ENCODE measurements at regions not wholly inside any gene's neighbourhood (a gene's known extent, or its start where the extent isn't known, plus 50 kb on each side); places are given as distances from the start of the nearest gene placed in this dataset.
"Not testable (repeated sequence)": the region's sequence is repeated elsewhere in the genome, so short reads cannot be mapped to it uniquely, and the experiment has no call there.

DNA sequence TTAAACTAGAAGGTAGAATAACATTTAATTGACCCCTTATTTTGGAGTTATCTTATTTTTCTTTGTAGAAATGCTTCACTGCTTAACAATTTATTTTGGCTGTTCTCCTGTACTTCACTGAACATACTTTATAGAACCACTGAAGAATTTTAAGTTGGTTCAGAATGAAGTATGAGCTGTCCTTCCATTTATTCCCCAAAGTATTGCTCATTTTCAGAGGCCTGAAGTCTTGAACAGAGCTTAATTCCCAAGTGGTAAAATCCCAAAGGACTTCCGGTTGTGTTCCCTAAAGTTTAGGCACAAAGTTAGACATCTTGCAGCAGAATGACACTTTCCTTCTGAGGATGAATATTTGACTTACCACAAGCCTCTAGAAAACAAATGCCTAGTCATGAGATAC is 233.3 kb downstream of the TINAG start (continued):
- TF ChIP-seq, protein P1, sequence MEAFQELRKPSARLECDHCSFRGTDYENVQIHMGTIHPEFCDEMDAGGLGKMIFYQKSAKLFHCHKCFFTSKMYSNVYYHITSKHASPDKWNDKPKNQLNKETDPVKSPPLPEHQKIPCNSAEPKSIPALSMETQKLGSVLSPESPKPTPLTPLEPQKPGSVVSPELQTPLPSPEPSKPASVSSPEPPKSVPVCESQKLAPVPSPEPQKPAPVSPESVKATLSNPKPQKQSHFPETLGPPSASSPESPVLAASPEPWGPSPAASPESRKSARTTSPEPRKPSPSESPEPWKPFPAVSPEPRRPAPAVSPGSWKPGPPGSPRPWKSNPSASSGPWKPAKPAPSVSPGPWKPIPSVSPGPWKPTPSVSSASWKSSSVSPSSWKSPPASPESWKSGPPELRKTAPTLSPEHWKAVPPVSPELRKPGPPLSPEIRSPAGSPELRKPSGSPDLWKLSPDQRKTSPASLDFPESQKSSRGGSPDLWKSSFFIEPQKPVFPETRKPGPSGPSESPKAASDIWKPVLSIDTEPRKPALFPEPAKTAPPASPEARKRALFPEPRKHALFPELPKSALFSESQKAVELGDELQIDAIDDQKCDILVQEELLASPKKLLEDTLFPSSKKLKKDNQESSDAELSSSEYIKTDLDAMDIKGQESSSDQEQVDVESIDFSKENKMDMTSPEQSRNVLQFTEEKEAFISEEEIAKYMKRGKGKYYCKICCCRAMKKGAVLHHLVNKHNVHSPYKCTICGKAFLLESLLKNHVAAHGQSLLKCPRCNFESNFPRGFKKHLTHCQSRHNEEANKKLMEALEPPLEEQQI (IDR thresholded peaks at IDR 0.05) = no peak
- TF ChIP-seq ZNF12 (CRISPR knock-in tag; IDR thresholded peaks at IDR 0.05) (no peak), PCBP2 (IDR thresholded peaks at IDR 0.05; ENCODE audit: low read depth, low read length, poor library complexity, severe bottlenecking) (no peak), RCOR1 (IDR thresholded peaks at IDR 0.05; ENCODE audit: borderline replicate concordance in 1 of 2, low read depth in 2 of 2, low read length in 2 of 2) (no peak)
- TF ChIP-seq, protein P2, sequence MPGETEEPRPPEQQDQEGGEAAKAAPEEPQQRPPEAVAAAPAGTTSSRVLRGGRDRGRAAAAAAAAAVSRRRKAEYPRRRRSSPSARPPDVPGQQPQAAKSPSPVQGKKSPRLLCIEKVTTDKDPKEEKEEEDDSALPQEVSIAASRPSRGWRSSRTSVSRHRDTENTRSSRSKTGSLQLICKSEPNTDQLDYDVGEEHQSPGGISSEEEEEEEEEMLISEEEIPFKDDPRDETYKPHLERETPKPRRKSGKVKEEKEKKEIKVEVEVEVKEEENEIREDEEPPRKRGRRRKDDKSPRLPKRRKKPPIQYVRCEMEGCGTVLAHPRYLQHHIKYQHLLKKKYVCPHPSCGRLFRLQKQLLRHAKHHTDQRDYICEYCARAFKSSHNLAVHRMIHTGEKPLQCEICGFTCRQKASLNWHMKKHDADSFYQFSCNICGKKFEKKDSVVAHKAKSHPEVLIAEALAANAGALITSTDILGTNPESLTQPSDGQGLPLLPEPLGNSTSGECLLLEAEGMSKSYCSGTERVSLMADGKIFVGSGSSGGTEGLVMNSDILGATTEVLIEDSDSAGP (CRISPR knock-in tag; IDR thresholded peaks at IDR 0.05) = no peak

DNA sequence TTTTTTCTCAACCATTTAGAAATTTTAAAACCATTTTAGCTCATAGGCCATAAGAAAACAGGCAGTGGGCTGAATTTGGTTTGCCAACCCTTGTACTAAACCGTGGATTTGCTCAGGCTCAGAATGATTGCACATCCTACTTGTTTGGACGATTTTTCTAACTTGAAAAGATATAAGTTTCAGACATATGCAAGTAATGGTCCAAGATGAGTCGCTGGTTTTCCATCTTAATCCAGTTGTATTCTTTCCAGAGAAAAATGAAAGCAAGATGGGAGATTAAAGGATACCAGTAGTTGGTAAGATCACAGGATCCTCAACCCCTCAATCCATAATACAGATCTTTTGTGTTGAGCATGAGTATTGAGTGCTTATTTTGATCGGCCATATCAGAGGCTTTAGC is 250.9 kb downstream of the TINAG start:
- in situ Hi-C loops (cut with MboI) (no loop called here), intact Hi-C loops (cut with micrococcal nuclease) (no loop called here)
- no peak overlapping the region for H2AFZ ChIP-seq (ENCODE audit: low read depth, low read length)
- no peak overlapping the region for H3K4me2 ChIP-seq (ENCODE audit: insufficient read depth, low read length)
- no peaks in the 10 kb centered on the region for H4K20me1 ChIP-seq (replicated peaks; ENCODE audit: control insufficient read depth, insufficient read depth, low read length)
- WGBS (ENCODE audit: insufficient coverage, low coverage, missing lambda C conversion rate) = 0% methylated on average over 4 of the region's 4 CpGs
- H3K79me2 ChIP-seq (ENCODE audit: control insufficient read depth, insufficient read depth, low read length) = no peaks in the 10 kb centered on the region
- DNase-seq (ENCODE audit: extremely low read depth in 1 of 4, low spot score in 3 of 4) = no peak
- ATAC-seq = no peak
- BruUV-seq (replicated peaks) = no TSS peak
- H3K9me1 ChIP-seq (ENCODE audit: control insufficient read depth, insufficient read depth, low read length) = no peaks in the 10 kb centered on the region
- no peaks in the 10 kb centered on the region for H3K27me3 ChIP-seq (ENCODE audit: control insufficient read depth in 2 of 2, insufficient read depth in 2 of 2, low read length in 2 of 2)
- H3K36me3 ChIP-seq (ENCODE audit: control insufficient read depth, insufficient read depth, low read length) = no peaks in the 10 kb centered on the region
- ChIA-PET POLR2A (no interaction called here), CTCF (ENCODE audit: low intra/inter-chr PET ratio) (no interaction called here)
- FAIRE-seq = no peak
- no peak overlapping the region for H3K9ac ChIP-seq (ENCODE audit: insufficient read depth in 1 of 2, low read depth in 2 of 2, low read length in 2 of 2)
- no peaks in the 10 kb centered on the region for H3K9me3 ChIP-seq (replicated peaks; ENCODE audit: control insufficient read depth, insufficient read depth, low read depth, low read length)
- H3K4me1 ChIP-seq (replicated peaks in 1 of 2; ENCODE audit: control insufficient read depth in 2 of 2, insufficient read depth in 2 of 2, low read length in 2 of 2) = no peaks in the 10 kb centered on the region
- no peak overlapping the region for H3K4me3 ChIP-seq
- H3K27ac ChIP-seq (ENCODE audit: extremely low read depth, low read depth, low read length) = no peak overlapping the region
- TF ChIP-seq CREBBP (IDR thresholded peaks at IDR 0.05; ENCODE audit: low read depth, low read length) (no peak), FOXM1 (IDR thresholded peaks at IDR 0.05; ENCODE audit: low read depth) (no peak), FOXM1 (CRISPR knock-in tag; IDR thresholded peaks at IDR 0.05; ENCODE audit: low read depth) (no peak), RBM14 (IDR thresholded peaks at IDR 0.05; ENCODE audit: borderline replicate concordance, insufficient read depth, low read depth, low read length) (no peak)
- TF ChIP-seq, protein P3, sequence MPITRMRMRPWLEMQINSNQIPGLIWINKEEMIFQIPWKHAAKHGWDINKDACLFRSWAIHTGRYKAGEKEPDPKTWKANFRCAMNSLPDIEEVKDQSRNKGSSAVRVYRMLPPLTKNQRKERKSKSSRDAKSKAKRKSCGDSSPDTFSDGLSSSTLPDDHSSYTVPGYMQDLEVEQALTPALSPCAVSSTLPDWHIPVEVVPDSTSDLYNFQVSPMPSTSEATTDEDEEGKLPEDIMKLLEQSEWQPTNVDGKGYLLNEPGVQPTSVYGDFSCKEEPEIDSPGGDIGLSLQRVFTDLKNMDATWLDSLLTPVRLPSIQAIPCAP (CRISPR knock-in tag; IDR thresholded peaks at IDR 0.05; ENCODE audit: borderline replicate concordance) = no peak

DNA sequence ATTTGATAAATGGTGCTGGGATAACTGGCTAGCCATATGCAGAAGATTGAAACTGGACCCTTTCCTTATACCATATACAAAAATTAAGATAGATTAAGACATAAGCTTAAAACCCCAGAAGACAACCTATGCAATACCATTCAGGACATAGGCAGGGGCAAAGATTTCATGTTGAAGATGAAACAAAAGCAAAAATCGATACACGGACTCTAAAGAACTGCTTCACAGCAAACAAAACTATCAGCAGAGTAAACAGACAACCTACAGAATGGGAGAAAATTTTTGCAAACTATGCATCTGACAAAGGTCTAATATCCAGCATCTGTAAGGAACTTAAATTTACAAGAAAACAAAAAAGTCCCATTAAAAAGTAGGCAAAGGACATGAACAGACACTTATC is 255.9 kb downstream of the TINAG start:
- H3K9me3 ChIP-seq (replicated peaks; ENCODE audit: control insufficient read depth, insufficient read depth, low read depth, low read length); H4K20me1 ChIP-seq (replicated peaks; ENCODE audit: control insufficient read depth, insufficient read depth, low read length); H3K79me2 ChIP-seq (ENCODE audit: control insufficient read depth, insufficient read depth, low read length); H2AFZ ChIP-seq (ENCODE audit: low read depth, low read length); H3K4me2 ChIP-seq (ENCODE audit: insufficient read depth, low read length); H3K27ac ChIP-seq (ENCODE audit: extremely low read depth, low read depth, low read length); H3K4me3 ChIP-seq; DNase-seq (ENCODE audit: extremely low read depth in 1 of 4, low spot score in 3 of 4); POLR2A ChIA-PET; H3K36me3 ChIP-seq (ENCODE audit: control insufficient read depth, insufficient read depth, low read length); H3K4me1 ChIP-seq (replicated peaks in 1 of 2; ENCODE audit: control insufficient read depth in 2 of 2, insufficient read depth in 2 of 2, low read length in 2 of 2); in situ Hi-C loops (cut with MboI); BruUV-seq (replicated peaks); CTCF ChIA-PET (ENCODE audit: low intra/inter-chr PET ratio); H3K27me3 ChIP-seq (ENCODE audit: control insufficient read depth in 2 of 2, insufficient read depth in 2 of 2, low read length in 2 of 2); FAIRE-seq; H3K9ac ChIP-seq (ENCODE audit: insufficient read depth in 1 of 2, low read depth in 2 of 2, low read length in 2 of 2); intact Hi-C loops (cut with micrococcal nuclease); H3K9me1 ChIP-seq (ENCODE audit: control insufficient read depth, insufficient read depth, low read length); ATAC-seq: not testable (repeated sequence)
- WGBS (ENCODE audit: insufficient coverage, low coverage, missing lambda C conversion rate) = 0% methylated on average over 2 of the region's 2 CpGs
